HEK293 (cell line): ENCODE measurements at regions not wholly inside any gene's neighbourhood (a gene's known extent, or its start where the extent isn't known, plus 50 kb on each side); places are given as distances from the start of the nearest gene placed in this dataset.

Experiments
- CTCF ChIA-PET: fragments of 350-600 bp; formaldehyde crosslinking; extraction: SDS; loops from one replicate; lab custom pipeline; 2021; ENCODE audit warnings: antibody characterized with exemption; lab: Yijun Ruan, JAX
- POLR2A ChIA-PET: fragments of 300-600 bp; formaldehyde crosslinking; extraction: SDS; loops from one replicate; lab custom pipeline; 2020; ENCODE audit warnings: antibody characterized with exemption, inconsistent platforms; lab: Yijun Ruan, JAX
- H3K27ac ChIP-seq: fragments of 200-500 bp; sonication (Bioruptor generic); 2 replicates; pipeline ENCODE4 v1.5.1; 2014; ENCODE audit warnings: low read depth, low read length, control low read depth, inconsistent platforms; ENCODE audit errors: extremely low read depth
- H3K36me3 ChIP-seq, 2 experiments: fragments of 200-500 bp in 1 of 2; sonication (Bioruptor generic) in 1 of 2; 1 replicate in 1 of 2; 2 replicates in 1 of 2; pipeline ENCODE4 v1.5.1; 2014 to 2017; ENCODE audit warnings: inconsistent platforms in 2 of 2, low read length in 2 of 2; ENCODE audit not compliant: control insufficient read depth in 2 of 2, insufficient read depth in 1 of 2
- H3K4me1 ChIP-seq: fragments of 200-500 bp; sonication (Bioruptor generic); 2 replicates; pipeline ENCODE4 v1.5.1; 2014; ENCODE audit warnings: mild to moderate bottlenecking, low read length, inconsistent platforms; ENCODE audit not compliant: control insufficient read depth, insufficient read depth
- H3K4me3 ChIP-seq: 2 replicates; pipeline ENCODE4 v1.5.1; 2011; ENCODE audit warnings: low read depth, mild to moderate bottlenecking, control low read depth, low read length, moderate library complexity
- H3K9me3 ChIP-seq: fragments of 200-500 bp; sonication (Bioruptor generic); 2 replicates; pipeline ENCODE4 v1.5.1; 2014; ENCODE audit warnings: low read depth, low read length, inconsistent platforms; ENCODE audit not compliant: control insufficient read depth, insufficient read depth
- MYNN ChIP-seq: fragments of 450-650 bp; formaldehyde crosslinking; IDR thresholded peaks from 2 replicates; pipeline ENCODE4 v1.5.1; 2016; ENCODE audit warnings: missing biosample characterization, missing genetic modification characterization, borderline replicate concordance
- SP3 ChIP-seq: fragments of 450-650 bp; formaldehyde crosslinking; IDR thresholded peaks from 2 replicates; pipeline ENCODE4 v1.5.1; 2016; ENCODE audit warnings: missing biosample characterization, missing genetic modification characterization
- ZFP3 ChIP-seq: fragments of 450-650 bp; formaldehyde crosslinking; IDR thresholded peaks from 2 replicates; pipeline ENCODE4 v1.5.1; 2016; ENCODE audit warnings: low read depth, missing biosample characterization, missing genetic modification characterization
- ZNF169 ChIP-seq: fragments of 450-650 bp; formaldehyde crosslinking; IDR thresholded peaks from 2 replicates; pipeline ENCODE4 v1.5.1; 2016; ENCODE audit warnings: missing biosample characterization, missing genetic modification characterization
- ZNF2 ChIP-seq: fragments of 450-650 bp; formaldehyde crosslinking; IDR thresholded peaks from 2 replicates; pipeline ENCODE4 v1.5.1; 2016; ENCODE audit warnings: missing biosample characterization, missing genetic modification characterization
- ZNF202 ChIP-seq: fragments of 450-650 bp; formaldehyde crosslinking; IDR thresholded peaks from 2 replicates; pipeline ENCODE4 v1.5.1; 2016; ENCODE audit warnings: missing biosample characterization, missing genetic modification characterization, borderline replicate concordance
- ZNF302 ChIP-seq: fragments of 450-650 bp; formaldehyde crosslinking; IDR thresholded peaks from 2 replicates; pipeline ENCODE4 v1.5.1; 2016; ENCODE audit warnings: missing biosample characterization, missing genetic modification characterization, low read depth
- ZNF366 ChIP-seq: fragments of 450-650 bp; formaldehyde crosslinking; conservative IDR thresholded peaks from 2 replicates; pipeline ENCODE4 v1.5.1; 2016; ENCODE audit warnings: missing biosample characterization, missing genetic modification characterization
- ZNF423 ChIP-seq: fragments of 450-650 bp; formaldehyde crosslinking; IDR thresholded peaks from 2 replicates; pipeline ENCODE4 v1.5.1; 2016; ENCODE audit warnings: missing biosample characterization, missing genetic modification characterization
- ZNF585B ChIP-seq: fragments of 450-650 bp; formaldehyde crosslinking; IDR thresholded peaks from 2 replicates; pipeline ENCODE4 v1.5.1; 2016; ENCODE audit warnings: missing biosample characterization, missing genetic modification characterization
- ZNF621 ChIP-seq: fragments of 450-650 bp; formaldehyde crosslinking; IDR thresholded peaks from 2 replicates; pipeline ENCODE4 v1.5.1; 2017; ENCODE audit warnings: missing biosample characterization, missing genetic modification characterization
- ZNF654 ChIP-seq: fragments of 450-650 bp; formaldehyde crosslinking; IDR thresholded peaks from 2 replicates; pipeline ENCODE4 v1.5.1; 2016; ENCODE audit warnings: low read depth, missing biosample characterization, missing genetic modification characterization
- ZNF776 ChIP-seq: fragments of 450-650 bp; formaldehyde crosslinking; IDR thresholded peaks from 2 replicates; pipeline ENCODE4 v1.5.0; 2017; ENCODE audit warnings: missing biosample characterization, missing genetic modification characterization, borderline replicate concordance
- ZNF792 ChIP-seq: fragments of 450-650 bp; formaldehyde crosslinking; IDR thresholded peaks from 2 replicates; pipeline ENCODE4 v1.5.1; 2016; ENCODE audit warnings: missing biosample characterization, missing genetic modification characterization
- TF ChIP-seq, protein P1 (sequence below): fragments of 450-650 bp; formaldehyde crosslinking; IDR thresholded peaks from 2 replicates; pipeline ENCODE4 v1.5.1; 2016; ENCODE audit warnings: missing biosample characterization, missing genetic modification characterization
- TF ChIP-seq, protein P2 (sequence below): fragments of 450-650 bp; formaldehyde crosslinking; IDR thresholded peaks from 2 replicates; pipeline ENCODE4 v1.5.1; 2016; ENCODE audit warnings: missing biosample characterization, missing genetic modification characterization
- TF ChIP-seq, protein P3 (sequence below): fragments of 450-650 bp; formaldehyde crosslinking; IDR thresholded peaks from 2 replicates; pipeline ENCODE4 v1.5.1; 2016; ENCODE audit warnings: missing biosample characterization, missing genetic modification characterization
- TF ChIP-seq, protein P4 (sequence below): fragments of 450-650 bp; formaldehyde crosslinking; IDR thresholded peaks from 2 replicates; pipeline ENCODE4 v1.5.1; 2016; ENCODE audit warnings: missing biosample characterization, missing genetic modification characterization

DNA sequence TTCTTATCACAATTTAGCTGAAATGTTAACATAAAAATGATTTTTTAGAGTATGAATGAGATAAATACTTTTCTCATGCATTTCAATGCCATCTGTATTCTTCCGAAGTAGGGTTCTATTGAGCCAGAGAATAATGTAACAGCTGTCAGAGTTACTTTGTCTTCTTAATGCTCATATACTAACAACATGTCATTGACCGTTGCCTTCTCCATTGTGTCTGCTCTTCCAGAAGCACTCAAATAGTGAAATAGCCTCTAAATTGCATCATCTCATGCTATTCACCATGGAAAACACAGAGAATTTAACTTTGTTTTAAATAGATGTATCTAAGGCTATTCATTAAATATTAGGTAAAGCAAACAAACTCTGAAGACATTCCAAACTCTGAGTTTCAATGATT is 1875.9 kb upstream of the CDH9 start:
- Histone ChIP-seq H3K4me3 (no peak overlapping the region), H3K4me1 (no peaks in the 10 kb centered on the region)
- POLR2A ChIA-PET, result no interaction called here
- TF ChIP-seq ZNF776 (tag by site-specific recombination), result no peak
- TF ChIP-seq ZNF169, result no peak
- TF ChIP-seq, all 188 proteins: peak for 0
- no peaks in the 10 kb centered on the region for H3K9me3 ChIP-seq
- H3K36me3 ChIP-seq, result no peaks in the 10 kb centered on the region
- H3K27ac ChIP-seq, result no peak overlapping the region
- CTCF ChIA-PET, result interaction anchor here (0.7 kb wide), 1 partner anchor 1504 kb away, joined by 3 read pairs; no protein-coding TSS in a partner anchor

DNA sequence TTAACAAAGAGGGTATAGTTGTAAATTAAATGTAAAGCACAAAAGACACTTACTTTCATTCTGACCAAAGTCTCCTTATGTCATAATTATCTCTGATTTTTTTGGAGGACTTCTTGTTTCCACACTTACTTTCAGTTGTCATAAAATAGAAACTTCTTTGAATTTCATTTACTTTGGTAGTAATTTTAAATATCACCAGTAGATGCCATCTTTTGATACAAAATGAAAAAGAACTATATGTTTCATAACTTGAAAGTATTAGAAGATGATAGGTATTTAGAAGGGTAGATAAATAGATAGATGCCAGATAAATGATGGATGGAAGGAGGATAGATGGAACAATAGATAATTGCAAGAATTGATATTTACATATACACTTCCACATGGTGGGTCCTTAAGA is 1865.3 kb upstream of the CDH9 start:
- H3K4me1 ChIP-seq, result no peaks in the 10 kb centered on the region
- POLR2A ChIA-PET, result no interaction called here
- no peak overlapping the region for H3K27ac ChIP-seq
- H3K4me3 ChIP-seq, result no peak overlapping the region
- no peaks in the 10 kb centered on the region for H3K9me3 ChIP-seq
- H3K36me3 ChIP-seq, result no peaks in the 10 kb centered on the region; a peak in 1 of 3 replicates
- TF ChIP-seq ZFP3 (tag by site-specific recombination), result no peak
- no peak for TF ChIP-seq ZNF202
- CTCF ChIA-PET, result no interaction called here

DNA sequence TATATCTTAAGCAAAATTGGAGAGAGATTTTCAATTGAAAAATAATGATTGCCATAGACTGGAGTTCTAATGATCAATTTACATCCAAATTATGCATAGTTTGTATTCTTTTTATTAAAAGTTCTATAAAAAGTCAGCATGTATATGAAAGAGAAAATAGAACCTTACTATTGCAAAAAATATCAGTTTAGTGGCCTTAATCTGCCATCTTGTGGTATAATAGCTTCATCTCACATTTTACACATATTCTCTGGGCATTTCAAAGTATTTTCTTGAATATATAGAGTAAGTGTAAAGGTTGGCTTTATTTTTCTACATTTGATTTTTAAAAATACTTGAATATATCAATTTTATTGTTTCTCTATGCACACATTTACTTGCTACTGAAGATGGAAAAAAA is 1858.6 kb upstream of the CDH9 start:
- H3K4me1 ChIP-seq, result no peaks in the 10 kb centered on the region
- no peaks in the 10 kb centered on the region; a peak in 1 of 3 replicates for H3K36me3 ChIP-seq
- no peaks in the 10 kb centered on the region for H3K9me3 ChIP-seq
- no peak overlapping the region for H3K27ac ChIP-seq
- no peak overlapping the region for H3K4me3 ChIP-seq
- ChIA-PET CTCF (interaction anchor here (0.6 to 1.5 kb wide), 4 partner anchors 90 to 988 kb away, joined by 3 to 5 read pairs (median 4); no protein-coding TSS in a partner anchor), POLR2A (no interaction called here)
- no peak for TF ChIP-seq ZNF621
- peak; percentile 11; the same call in 1 of the 2 replicates for TF ChIP-seq ZNF654
- TF ChIP-seq, protein P1, sequence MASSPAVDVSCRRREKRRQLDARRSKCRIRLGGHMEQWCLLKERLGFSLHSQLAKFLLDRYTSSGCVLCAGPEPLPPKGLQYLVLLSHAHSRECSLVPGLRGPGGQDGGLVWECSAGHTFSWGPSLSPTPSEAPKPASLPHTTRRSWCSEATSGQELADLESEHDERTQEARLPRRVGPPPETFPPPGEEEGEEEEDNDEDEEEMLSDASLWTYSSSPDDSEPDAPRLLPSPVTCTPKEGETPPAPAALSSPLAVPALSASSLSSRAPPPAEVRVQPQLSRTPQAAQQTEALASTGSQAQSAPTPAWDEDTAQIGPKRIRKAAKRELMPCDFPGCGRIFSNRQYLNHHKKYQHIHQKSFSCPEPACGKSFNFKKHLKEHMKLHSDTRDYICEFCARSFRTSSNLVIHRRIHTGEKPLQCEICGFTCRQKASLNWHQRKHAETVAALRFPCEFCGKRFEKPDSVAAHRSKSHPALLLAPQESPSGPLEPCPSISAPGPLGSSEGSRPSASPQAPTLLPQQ (tag by site-specific recombination), result no peak

DNA sequence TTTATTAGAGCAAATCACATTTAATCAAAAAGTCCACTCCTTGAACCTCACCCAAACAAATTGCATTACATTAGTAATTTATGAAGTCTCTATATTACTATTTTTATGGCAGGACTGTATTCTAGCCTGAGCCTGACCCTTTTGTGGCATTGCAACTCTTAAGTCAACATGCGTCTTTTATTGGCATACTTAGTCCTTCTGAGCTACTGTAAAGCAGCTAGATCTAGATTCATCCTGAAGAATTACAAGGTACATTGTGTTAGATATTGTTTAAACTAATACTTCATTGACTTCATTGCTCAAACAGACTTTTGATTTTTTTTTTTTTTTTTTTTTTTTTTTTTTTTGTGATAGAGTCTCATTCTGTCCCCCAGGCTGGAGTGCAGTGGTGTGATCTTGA is 1842.5 kb upstream of the CDH9 start:
- Histone ChIP-seq H3K4me1 (no peaks in the 10 kb centered on the region), H3K4me3 (no peak overlapping the region), H3K9me3 (no peaks in the 10 kb centered on the region; the same call in 1 of the 2 replicates), H3K36me3 (no peaks in the 10 kb centered on the region), H3K27ac (no peak overlapping the region)
- CTCF ChIA-PET, result no interaction called here
- POLR2A ChIA-PET, result no interaction called here
- TF ChIP-seq ZNF302 (tag by site-specific recombination), result no peak
- TF ChIP-seq, protein P1 (tag by site-specific recombination), result no peak
- no peak for TF ChIP-seq ZNF2 (tag by site-specific recombination)
- TF ChIP-seq SP3 (tag by site-specific recombination), result no peak
- TF ChIP-seq ZNF792 (tag by site-specific recombination), result no peak
- no peak for TF ChIP-seq ZNF423 (tag by site-specific recombination)

DNA sequence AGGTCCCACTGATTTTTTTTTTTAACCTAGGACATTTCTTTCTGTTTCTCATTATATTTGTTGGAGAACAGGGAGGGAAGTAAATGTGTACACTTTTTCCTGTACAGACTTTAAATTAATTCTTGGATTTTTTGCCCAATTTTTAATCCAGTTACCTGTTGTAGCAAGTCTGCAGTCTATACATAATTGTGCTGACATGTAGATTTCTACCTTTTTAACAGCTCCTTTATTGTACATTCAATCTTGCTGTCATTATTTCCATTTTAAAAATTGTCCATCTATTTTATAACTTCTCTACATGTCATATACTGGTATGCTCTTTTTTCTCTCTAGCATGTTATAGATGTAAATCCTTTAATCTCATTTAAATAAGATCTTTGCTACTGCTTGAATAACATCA is 1838.7 kb upstream of the CDH9 start:
- ChIA-PET POLR2A (no interaction called here), CTCF (interaction anchor here (0.7 kb wide), 1 partner anchor 20 kb away, joined by 4 read pairs; no protein-coding TSS in a partner anchor)
- H3K36me3 ChIP-seq, result no peaks in the 10 kb centered on the region
- H3K27ac ChIP-seq, result no peak overlapping the region
- H3K4me1 ChIP-seq, result no peaks in the 10 kb centered on the region
- no peak overlapping the region for H3K4me3 ChIP-seq
- no peaks in the 10 kb centered on the region for H3K9me3 ChIP-seq
- TF ChIP-seq, protein P2, sequence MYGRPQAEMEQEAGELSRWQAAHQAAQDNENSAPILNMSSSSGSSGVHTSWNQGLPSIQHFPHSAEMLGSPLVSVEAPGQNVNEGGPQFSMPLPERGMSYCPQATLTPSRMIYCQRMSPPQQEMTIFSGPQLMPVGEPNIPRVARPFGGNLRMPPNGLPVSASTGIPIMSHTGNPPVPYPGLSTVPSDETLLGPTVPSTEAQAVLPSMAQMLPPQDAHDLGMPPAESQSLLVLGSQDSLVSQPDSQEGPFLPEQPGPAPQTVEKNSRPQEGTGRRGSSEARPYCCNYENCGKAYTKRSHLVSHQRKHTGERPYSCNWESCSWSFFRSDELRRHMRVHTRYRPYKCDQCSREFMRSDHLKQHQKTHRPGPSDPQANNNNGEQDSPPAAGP (tag by site-specific recombination), result no peak
- TF ChIP-seq ZNF366, result no peak
- TF ChIP-seq, protein P3, sequence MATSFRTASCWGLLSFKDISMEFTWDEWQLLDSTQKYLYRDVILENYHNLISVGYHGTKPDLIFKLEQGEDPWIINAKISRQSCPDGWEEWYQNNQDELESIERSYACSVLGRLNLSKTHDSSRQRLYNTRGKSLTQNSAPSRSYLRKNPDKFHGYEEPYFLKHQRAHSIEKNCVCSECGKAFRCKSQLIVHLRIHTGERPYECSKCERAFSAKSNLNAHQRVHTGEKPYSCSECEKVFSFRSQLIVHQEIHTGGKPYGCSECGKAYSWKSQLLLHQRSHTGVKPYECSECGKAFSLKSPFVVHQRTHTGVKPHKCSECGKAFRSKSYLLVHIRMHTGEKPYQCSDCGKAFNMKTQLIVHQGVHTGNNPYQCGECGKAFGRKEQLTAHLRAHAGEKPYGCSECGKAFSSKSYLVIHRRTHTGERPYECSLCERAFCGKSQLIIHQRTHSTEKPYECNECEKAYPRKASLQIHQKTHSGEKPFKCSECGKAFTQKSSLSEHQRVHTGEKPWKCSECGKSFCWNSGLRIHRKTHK (tag by site-specific recombination), result no peak
- no peak for TF ChIP-seq ZNF585B (tag by site-specific recombination)
- TF ChIP-seq MYNN, result no peak
- TF ChIP-seq, protein P4, sequence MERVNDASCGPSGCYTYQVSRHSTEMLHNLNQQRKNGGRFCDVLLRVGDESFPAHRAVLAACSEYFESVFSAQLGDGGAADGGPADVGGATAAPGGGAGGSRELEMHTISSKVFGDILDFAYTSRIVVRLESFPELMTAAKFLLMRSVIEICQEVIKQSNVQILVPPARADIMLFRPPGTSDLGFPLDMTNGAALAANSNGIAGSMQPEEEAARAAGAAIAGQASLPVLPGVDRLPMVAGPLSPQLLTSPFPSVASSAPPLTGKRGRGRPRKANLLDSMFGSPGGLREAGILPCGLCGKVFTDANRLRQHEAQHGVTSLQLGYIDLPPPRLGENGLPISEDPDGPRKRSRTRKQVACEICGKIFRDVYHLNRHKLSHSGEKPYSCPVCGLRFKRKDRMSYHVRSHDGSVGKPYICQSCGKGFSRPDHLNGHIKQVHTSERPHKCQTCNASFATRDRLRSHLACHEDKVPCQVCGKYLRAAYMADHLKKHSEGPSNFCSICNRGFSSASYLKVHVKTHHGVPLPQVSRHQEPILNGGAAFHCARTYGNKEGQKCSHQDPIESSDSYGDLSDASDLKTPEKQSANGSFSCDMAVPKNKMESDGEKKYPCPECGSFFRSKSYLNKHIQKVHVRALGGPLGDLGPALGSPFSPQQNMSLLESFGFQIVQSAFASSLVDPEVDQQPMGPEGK (tag by site-specific recombination), result no peak
